ENCODE measurements at regions not wholly inside any gene's neighbourhood (a gene's known extent, or its start where the extent isn't known, plus 50 kb on each side); places are given as distances from the start of the nearest gene placed in this dataset.
"Not testable (repeated sequence)": the region's sequence is repeated elsewhere in the genome, so short reads cannot be mapped to it uniquely, and the experiment has no call there.

- DNase-seq (ENCODE audit: low read depth in 4 of 4, low spot score in 1 of 4): no peak
Observed at GRCh38 chr16:87161822-87162676, 155.1 kb downstream of the C16orf95 start.

DNA sequence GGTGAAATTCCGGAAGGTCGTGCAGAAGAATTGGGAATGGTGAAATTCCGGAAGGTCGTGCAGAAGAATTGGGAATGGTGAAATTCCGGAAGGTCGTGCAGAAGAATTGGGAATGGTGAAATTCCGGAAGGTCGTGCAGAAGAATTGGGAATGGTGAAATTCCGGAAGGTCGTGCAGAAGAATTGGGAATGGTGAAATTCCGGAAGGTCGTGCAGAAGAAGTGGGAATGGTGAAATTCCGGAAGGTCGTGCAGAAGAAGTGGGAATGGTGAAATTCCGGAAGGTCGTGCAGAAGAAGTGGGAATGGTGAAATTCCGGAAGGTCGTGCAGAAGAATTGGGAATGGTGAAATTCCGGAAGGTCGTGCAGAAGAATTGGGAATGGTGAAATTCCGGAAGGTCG is 154.4 kb downstream of the C16orf95 start:
- DNase-seq (ENCODE audit: low read depth in 4 of 4, low spot score in 1 of 4): not testable (repeated sequence)

DNA sequence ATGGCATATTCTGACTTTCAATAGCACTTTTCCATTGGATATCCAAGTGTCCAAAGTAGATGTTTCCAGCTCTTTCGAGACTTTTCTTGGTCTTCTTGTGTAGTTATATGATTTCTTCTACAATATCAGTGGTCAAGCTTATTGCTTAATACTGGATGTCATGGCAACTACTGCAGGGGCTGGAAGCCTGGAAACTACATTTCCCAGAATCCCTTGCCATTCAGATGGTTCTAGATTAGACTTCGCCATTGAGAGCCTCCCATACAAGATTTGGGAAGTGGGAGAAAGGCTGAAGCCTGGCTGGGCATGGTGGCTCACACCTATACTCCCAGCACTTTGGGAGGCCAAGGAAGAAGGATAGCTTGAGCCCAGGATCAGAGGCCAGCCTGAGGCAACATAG is 153.6 kb downstream of the C16orf95 start:
- DNase-seq (ENCODE audit: low read depth in 4 of 4, low spot score in 1 of 4): no peak

- DNase-seq (ENCODE audit: low read depth in 4 of 4, low spot score in 1 of 4): no peak
Observed at GRCh38 chr16:87165151-87165550, 152.0 kb downstream of the C16orf95 start.

DNA sequence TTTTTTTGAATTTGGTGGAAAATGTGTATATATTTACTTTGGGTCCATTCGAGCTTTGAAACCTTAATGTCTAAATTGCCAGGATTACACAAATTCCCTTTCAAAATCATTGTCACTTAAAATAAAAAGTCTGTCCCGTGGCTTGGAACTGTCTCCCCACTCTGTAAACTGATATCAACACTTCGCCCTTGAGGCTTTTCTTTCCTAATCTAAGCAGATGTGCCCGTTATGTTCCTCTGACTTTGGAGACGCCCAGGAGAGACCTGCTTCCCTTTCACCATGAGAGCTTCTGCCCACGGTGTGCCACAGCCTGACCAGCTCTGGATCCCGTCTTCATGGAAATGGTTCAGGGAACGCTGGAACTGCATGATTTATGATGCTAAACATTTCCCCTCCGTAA is 151.3 kb downstream of the C16orf95 start:
- DNase-seq (ENCODE audit: low read depth in 4 of 4, low spot score in 1 of 4): no peak

DNA sequence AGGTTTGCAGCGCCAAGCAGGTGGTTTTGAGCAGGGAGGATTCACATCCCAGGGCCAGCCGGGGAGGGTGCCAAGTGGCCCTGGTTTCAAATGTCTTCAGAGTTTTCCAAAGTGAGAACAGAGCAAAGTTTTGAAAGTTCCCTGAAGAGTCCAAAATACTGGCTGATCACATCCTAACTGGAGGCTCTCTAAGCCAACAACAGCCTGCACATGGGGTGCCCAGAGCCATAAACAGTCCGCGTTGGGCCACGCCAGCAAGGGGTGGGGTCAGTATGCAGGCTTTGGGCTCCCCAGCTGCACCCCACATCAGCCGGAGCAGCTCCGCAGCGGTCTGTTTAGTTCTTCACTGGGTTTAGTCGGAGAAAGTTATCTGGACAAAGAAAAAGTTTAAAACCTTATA is 150.9 kb downstream of the C16orf95 start:
- no peak for DNase-seq (ENCODE audit: low read depth in 4 of 4, low spot score in 1 of 4)

GRCh38 chr16:87166934-87167333 is 150.3 kb downstream of the C16orf95 start:
- DNase-seq (ENCODE audit: low read depth in 4 of 4, low spot score in 1 of 4): no peak

DNA sequence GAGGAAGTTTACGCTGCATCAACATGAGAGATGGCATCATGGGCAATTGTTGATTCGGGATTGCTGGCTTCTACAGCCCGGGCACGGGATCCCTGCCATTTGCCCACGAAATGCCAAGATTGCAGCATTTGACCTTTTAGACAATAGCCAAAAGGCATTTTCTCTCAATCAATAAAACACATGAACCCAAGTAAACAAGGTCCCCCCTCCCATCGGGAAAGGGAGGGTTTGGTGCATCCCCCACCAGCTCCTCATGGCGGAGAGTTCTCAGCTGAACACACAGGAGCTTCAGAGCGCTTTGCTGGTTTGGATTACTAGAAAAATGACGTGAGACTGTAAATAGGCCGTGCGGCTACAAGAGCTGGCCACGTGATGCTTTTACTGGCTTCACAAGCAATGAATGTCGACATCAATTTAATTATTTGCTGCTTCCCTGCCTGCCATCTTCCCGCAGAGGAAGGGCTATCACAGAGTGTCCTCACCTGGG is 147.6 kb downstream of the C16orf95 start:
- DNase-seq (ENCODE audit: low read depth in 4 of 4, low spot score in 1 of 4): no peak

DNA sequence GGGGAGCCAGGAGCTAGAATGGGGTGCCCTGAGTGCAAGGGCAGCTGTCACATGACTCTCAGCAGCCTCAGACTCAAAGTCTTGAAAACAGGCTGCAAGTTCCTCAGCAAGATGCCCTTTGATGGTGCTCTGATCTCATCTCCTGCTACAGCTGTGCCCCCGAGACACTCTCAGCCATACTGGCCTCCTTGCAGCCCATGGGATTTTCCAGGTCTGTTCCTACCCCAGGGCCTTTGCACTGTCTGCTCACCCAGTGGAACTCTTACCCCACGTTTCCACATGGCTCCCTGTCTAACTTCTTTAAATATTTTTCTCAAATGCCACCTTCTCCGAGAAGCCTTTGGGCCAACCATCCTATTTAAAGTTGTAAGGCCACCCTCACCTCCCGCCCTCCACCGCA is 146.9 kb downstream of the C16orf95 start:
- no peak for DNase-seq (ENCODE audit: low read depth in 4 of 4, low spot score in 1 of 4)

GRCh38 chr16:87171723-87172122 is 145.5 kb downstream of the C16orf95 start:
- no peak for DNase-seq (ENCODE audit: low read depth in 4 of 4, low spot score in 1 of 4)

DNA sequence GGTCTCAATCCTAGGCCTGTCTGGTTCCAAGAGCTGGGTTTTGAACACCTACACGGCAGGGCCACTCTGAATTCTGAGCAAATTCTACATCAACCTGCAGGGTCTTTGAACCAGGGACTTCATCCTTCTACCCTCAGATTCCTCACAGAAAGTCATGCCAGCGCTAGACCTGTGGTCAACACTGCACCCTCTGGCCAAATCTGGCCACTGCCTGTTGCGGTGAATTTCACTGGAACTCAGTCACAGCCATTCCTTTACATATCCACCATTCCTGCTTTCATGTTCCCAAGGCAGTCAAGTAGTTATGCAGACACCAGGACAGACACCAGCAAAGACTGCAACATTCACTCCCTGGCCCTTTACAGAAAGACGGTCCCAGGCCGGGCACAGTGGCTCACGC is 144.6 kb downstream of the C16orf95 start:
- no peak for DNase-seq (ENCODE audit: low read depth in 4 of 4, low spot score in 1 of 4)

DNA sequence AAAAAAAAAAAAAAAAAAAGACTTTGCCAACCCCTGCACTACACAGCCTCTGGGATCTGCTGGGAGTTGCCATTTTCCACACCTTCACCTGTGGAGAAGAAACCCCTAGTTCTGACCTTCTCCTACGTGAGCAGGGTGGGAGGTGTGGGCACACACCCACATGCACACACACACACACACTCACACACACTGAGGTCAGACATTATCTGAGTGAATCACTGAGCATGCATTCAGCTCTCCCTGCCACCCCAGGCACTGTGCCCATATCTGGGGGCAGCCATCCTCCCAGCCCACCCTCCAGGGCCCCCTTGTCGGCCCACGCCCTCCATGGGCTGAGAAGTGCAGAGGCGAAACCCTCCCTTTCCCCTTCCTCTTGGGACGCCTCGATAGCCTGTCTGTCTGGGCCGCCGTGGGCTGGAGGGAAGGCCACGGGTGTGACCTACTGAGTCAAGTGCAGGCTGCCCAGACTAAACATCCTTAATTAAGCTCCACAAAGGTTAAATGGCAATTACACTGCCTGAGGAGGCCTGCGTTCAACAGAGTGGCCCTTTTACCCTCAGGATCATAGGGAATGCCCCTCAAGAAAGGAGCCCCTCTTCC is 143.8 kb downstream of the C16orf95 start:
- DNase-seq (ENCODE audit: low read depth in 4 of 4, low spot score in 1 of 4): no peak

GRCh38 chr16:87174061-87174460 is 143.1 kb downstream of the C16orf95 start:
- no peak for DNase-seq (ENCODE audit: low read depth in 4 of 4, low spot score in 1 of 4)

GRCh38 chr16:87176735-87177134 is 140.5 kb downstream of the C16orf95 start:
- DNase-seq (ENCODE audit: low read depth in 4 of 4, low spot score in 1 of 4): no peak

GRCh38 chr16:87177673-87178072 is 139.5 kb downstream of the C16orf95 start:
- DNase-seq (ENCODE audit: low read depth in 4 of 4, low spot score in 1 of 4): no peak

GRCh38 chr16:87178177-87178863 is 138.9 kb downstream of the C16orf95 start:
- DNase-seq (ENCODE audit: low read depth in 4 of 4, low spot score in 1 of 4): no peak

DNA sequence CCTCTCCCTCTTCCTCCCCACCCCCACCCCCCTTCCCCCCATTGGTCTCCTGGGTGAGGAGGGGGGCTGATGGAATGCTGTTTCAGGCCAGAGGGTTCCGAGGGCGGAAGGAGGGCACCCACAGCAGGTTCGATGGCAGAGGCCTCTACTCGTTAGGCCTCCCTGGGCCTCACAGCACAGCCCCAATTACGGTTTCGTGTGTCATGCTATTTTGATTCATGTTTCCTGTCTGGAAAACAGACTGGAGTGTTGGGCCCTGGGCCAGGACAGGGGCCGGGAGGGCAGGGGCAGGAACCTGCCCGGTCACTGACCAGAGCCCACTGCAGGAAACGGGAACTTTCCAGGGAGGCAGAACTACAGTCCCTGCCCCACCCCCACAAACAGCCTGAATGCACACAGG is 138.2 kb downstream of the C16orf95 start:
- no peak for DNase-seq (ENCODE audit: low read depth in 4 of 4, low spot score in 1 of 4)

DNA sequence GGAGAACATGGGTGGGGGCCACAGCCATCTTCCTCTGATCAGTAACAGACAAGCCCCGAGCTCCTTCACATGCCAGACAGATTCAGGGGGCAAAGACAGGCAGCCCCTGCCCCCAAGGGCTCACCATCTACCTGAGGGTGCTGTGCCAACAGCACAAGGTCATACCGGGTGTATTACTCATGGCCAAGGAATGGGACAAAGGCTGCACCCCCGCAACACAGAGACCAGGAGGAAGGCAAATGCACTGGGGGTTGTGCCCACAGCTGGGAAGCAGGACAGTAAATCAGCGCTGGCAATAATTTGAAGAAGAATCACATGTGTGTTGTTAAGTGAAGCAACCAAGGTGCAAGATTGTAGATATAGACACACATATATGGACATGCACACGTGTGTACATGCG is 137.1 kb downstream of the C16orf95 start:
- DNase-seq (ENCODE audit: low read depth in 4 of 4, low spot score in 1 of 4): no peak

DNA sequence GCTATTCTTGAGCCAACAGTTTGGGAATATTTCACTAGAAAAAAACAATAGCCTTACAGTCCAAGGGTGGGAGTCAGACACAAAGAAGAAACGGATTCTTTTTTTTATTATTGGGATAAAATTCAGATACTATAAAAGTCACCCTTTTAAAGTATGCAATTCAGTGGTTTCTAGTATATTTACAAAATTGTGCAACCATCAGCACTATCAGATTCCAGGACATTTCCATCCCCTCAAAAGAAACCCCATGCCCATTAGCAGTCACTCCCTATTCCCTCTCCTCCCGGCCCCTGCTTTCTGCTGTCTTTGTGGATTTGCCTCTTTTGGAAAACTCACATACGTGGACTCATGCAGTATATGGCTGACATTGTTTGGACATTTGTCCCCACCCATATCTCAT is 134.4 kb downstream of the C16orf95 start:
- no peak for DNase-seq (ENCODE audit: low read depth in 4 of 4, low spot score in 1 of 4)

DNA sequence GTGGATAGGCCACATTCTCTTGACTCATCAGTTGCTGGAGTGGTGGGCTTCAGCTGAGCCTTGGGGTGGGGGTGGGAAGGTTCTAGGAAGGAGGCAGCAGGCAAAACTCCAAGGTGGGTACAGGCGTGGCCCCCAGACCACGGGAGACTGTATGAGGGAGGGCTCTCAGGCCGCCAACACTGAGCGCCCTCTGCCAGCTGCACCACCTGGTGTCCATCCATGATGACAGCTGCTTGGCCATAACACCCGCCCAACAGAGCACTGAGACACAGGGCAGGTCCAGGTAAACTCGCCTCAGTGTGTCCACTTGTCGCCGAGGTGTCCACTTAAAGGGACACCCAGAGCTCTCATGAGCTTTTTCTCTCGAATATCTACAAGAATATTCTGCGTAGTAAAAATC is 133.5 kb downstream of the C16orf95 start:
- DNase-seq (ENCODE audit: low read depth in 4 of 4, low spot score in 1 of 4): no peak

DNA sequence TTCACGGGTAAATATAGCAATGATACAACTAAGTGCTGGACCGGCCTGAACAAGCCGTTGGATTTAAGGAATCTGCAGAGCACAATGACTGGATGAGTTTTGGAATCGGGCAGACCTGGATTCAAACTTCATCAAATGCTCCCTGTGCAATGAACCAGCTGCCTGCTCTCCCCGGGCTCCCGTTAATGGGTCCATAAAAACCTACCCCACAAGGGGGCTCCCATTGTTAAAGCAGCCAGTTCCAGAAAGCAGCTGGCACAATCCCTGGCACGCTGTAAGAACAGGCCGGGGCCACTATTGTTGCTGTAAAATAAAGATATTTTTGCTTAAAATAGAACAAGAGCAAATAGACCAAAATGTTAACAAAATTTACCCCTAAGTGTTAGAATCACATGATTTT is 131.9 kb downstream of the C16orf95 start:
- no peak for DNase-seq (ENCODE audit: low read depth in 4 of 4, low spot score in 1 of 4)

- DNase-seq (ENCODE audit: low read depth in 4 of 4, low spot score in 1 of 4): no peak
Observed at GRCh38 chr16:87185983-87186382, 131.2 kb downstream of the C16orf95 start.
